ENCODE measurements at regions not wholly inside any gene's neighbourhood (a gene's known extent, or its start where the extent isn't known, plus 50 kb on each side); places are given as distances from the start of the nearest gene placed in this dataset.

- TF ChIP-seq CTCF (IDR thresholded peaks at IDR 0.05) = no peak
- TF ChIP-seq E2F4 (CRISPR knock-in tag; IDR thresholded peaks at IDR 0.05; ENCODE audit: borderline replicate concordance, low read depth) = no peak
- no peak for TF ChIP-seq JUN (CRISPR knock-in tag; IDR thresholded peaks at IDR 0.05)
Measured at GRCh38 chr1:47511825-47512224, 74.0 kb downstream of the FOXD2 start.

All from WTC11 (cell line).